Activated T-helper 17 cell treated with anti-CD3 and anti-CD28 coated beads, Interleukin-2, amount 50 U/mL, for 72 hours (primary cell): ENCODE measurements at regions not wholly inside any gene's neighbourhood (a gene's known extent, or its start where the extent isn't known, plus 50 kb on each side); places are given as distances from the start of the nearest gene placed in this dataset.
"Not testable (repeated sequence)": the region's sequence is repeated elsewhere in the genome, so short reads cannot be mapped to it uniquely, and the experiment has no call there.

Experiments
- ATAC-seq: fragments of 150-1000 bp; cut with Tn5 transposase; replicated peaks from 2 replicates; pipeline ENCODE4 v1.10.0; 2021; ENCODE audit warnings: mild to moderate bottlenecking, moderate library complexity
- H3K27ac Mint-ChIP-seq: one replicate; pipeline ENCODE4 v1.8.0; 2022; ENCODE audit warnings: mixed read lengths
- H3K27me3 Mint-ChIP-seq: one replicate; pipeline ENCODE4 v1.8.0; 2022; ENCODE audit warnings: mixed read lengths
- H3K36me3 Mint-ChIP-seq: one replicate; pipeline ENCODE4 v1.8.0; 2022; ENCODE audit warnings: low read depth, mild to moderate bottlenecking, mixed read lengths
- H3K4me1 Mint-ChIP-seq: one replicate; pipeline ENCODE4 v1.8.0; 2022; ENCODE audit warnings: mixed read lengths
- H3K4me3 Mint-ChIP-seq: one replicate; pipeline ENCODE4 v1.8.0; 2022; ENCODE audit warnings: mild to moderate bottlenecking, mixed read lengths
- H3K9me3 Mint-ChIP-seq: one replicate; pipeline ENCODE4 v1.8.0; 2022; ENCODE audit warnings: mixed read lengths

DNA sequence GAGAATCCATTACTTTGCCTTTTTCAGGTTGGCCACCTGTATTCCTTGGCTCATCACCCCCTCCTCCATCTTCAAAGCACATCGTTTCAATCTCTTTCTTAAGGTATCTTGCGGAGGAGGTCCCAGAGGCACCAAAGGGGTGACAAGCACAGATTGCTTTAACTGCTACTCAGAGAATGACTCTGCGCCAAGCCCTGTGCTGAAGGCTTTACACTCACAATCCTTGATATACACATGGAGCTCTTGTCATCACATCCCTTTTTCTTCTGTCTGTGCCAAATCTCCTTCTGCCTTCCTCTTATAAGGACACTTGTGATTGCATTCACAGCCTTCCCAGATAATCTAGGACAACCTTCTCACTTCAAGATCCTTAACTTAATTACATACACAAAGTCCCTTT lies 134.7 kb upstream of the MAMLD1 start:
- peaks cover 9% of the 10 kb centered on the region for H3K27me3 Mint-ChIP-seq
- no peak overlapping the region for H3K4me3 Mint-ChIP-seq
- H3K36me3 Mint-ChIP-seq, result no peaks in the 10 kb centered on the region
- H3K9me3 Mint-ChIP-seq, result no peaks in the 10 kb centered on the region
- ATAC-seq, result no peak
- H3K4me1 Mint-ChIP-seq, result no peaks in the 10 kb centered on the region
- H3K27ac Mint-ChIP-seq, result no peak overlapping the region

DNA sequence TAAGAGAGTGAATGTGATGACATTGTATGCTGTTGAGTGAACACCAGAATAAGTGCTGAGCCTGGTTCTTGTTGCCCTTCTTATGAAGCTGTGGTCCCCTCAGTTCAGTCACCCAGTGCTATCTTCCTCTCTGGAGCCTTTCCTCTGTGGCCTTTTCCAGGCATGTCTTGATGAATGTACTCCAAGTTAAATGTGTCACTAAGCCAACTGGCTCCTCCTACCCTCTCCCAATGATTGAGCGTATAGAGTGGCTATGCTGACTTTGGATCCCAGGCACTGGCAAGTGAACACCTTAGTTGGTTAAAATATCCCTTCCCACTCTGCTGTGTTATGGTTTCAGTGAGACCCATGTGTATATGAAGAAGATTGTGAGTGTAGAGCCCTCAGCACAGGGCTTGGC lies 134.1 kb upstream of the MAMLD1 start:
- Mint-ChIP-seq H3K4me3 (no peak overlapping the region), H3K4me1 (no peaks in the 10 kb centered on the region), H3K27me3 (peaks cover 9% of the 10 kb centered on the region), H3K9me3 (no peaks in the 10 kb centered on the region), H3K27ac (no peak overlapping the region), H3K36me3 (no peaks in the 10 kb centered on the region)
- no peak for ATAC-seq

- no peaks in the 10 kb centered on the region for H3K36me3 Mint-ChIP-seq
- no peak for ATAC-seq
- no peaks in the 10 kb centered on the region for H3K4me1 Mint-ChIP-seq
- no peak overlapping the region for H3K27ac Mint-ChIP-seq
- H3K9me3 Mint-ChIP-seq, result no peaks in the 10 kb centered on the region
- H3K4me3 Mint-ChIP-seq, result no peak overlapping the region
- peaks cover 9% of the 10 kb centered on the region for H3K27me3 Mint-ChIP-seq
These were observed 133.6 kb upstream of the MAMLD1 start for GRCh38 chrX:150229481-150229880.

DNA sequence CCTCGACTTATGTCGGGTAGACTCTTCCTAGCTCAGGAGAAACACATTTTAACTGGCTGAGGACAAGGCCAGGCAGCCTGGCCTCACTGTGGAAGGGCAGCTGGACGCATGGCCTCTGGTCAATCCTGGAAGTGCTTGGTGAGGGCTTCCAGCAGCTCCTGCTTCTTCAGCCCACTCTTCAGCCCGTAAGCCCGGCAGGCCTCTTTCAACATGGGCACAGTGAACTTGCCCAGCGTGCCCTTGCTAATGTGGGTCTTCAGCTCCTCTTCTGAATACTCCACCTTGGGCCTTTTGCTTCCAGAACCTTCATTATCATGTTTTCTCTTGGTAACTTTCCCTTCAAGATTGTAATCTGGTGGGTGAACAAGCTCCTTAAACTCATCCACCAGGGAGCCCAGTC lies 132.2 kb upstream of the MAMLD1 start:
- not testable (repeated sequence) for H3K27me3 Mint-ChIP-seq, H3K36me3 Mint-ChIP-seq, H3K9me3 Mint-ChIP-seq, H3K4me1 Mint-ChIP-seq, ATAC-seq, H3K27ac Mint-ChIP-seq, H3K4me3 Mint-ChIP-seq

- H3K4me1 Mint-ChIP-seq, ATAC-seq, H3K36me3 Mint-ChIP-seq, H3K27me3 Mint-ChIP-seq, H3K9me3 Mint-ChIP-seq, H3K27ac Mint-ChIP-seq, H3K4me3 Mint-ChIP-seq: not testable (repeated sequence)
These were observed 131.7 kb upstream of the MAMLD1 start for GRCh38 chrX:150231368-150231767.

DNA sequence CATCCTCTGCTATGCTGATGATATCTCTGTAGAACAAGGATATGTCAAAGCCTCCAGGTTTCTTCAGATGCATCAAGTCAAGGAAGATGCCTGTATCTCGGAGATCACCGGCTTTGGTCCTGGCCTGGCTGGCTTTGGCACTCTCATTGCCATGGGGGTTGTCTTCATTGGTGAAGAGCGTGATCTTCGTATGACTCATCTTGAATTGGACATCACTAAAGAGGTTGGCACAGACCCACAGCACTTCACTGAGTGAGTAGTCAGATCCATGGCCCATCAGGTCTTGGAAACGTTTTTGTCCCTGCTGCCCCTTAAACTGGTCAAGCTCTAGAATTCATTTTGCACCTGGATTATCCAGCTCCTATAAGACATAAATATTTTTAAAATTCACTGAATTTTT lies 130.9 kb upstream of the MAMLD1 start:
- H3K27ac Mint-ChIP-seq, ATAC-seq, H3K36me3 Mint-ChIP-seq: not testable (repeated sequence)

GRCh38 chrX:150234126-150234525 lies 129.0 kb upstream of the MAMLD1 start:
- H3K9me3 Mint-ChIP-seq, result no peaks in the 10 kb centered on the region
- no peak for ATAC-seq
- no peak overlapping the region for H3K27ac Mint-ChIP-seq
- no peak overlapping the region for H3K4me3 Mint-ChIP-seq
- H3K4me1 Mint-ChIP-seq, result no peaks in the 10 kb centered on the region
- H3K36me3 Mint-ChIP-seq, result no peaks in the 10 kb centered on the region
- H3K27me3 Mint-ChIP-seq, result no peaks in the 10 kb centered on the region

More for the DNA sequence above, 130.9 kb upstream of the MAMLD1 start:
- not testable (repeated sequence) for H3K4me3 Mint-ChIP-seq, H3K4me1 Mint-ChIP-seq, H3K27me3 Mint-ChIP-seq, H3K9me3 Mint-ChIP-seq

DNA sequence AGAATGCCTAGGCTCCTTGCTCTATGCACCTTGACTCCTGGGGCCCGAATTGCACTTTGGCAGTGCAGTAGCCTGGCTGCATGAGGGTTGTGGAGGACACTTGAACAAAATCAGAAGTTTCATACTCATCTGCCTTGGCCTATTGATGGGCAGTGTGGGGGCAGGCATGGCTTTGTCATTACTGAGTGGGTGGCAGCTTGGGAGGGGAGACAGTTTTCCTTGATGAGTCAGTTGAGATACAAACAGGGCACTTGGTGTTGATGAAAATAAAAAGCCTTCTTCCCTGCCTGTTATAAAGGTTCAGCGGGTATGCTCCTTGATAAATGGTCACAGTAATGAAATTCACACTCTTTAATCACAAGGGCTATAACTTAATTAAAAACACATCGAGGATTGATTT lies 126.8 kb upstream of the MAMLD1 start:
- H3K27me3 Mint-ChIP-seq, result no peaks in the 10 kb centered on the region
- H3K4me3 Mint-ChIP-seq, result no peak overlapping the region
- H3K4me1 Mint-ChIP-seq, result no peaks in the 10 kb centered on the region
- H3K36me3 Mint-ChIP-seq, result no peaks in the 10 kb centered on the region
- no peak overlapping the region for H3K27ac Mint-ChIP-seq
- no peaks in the 10 kb centered on the region for H3K9me3 Mint-ChIP-seq
- no peak for ATAC-seq

DNA sequence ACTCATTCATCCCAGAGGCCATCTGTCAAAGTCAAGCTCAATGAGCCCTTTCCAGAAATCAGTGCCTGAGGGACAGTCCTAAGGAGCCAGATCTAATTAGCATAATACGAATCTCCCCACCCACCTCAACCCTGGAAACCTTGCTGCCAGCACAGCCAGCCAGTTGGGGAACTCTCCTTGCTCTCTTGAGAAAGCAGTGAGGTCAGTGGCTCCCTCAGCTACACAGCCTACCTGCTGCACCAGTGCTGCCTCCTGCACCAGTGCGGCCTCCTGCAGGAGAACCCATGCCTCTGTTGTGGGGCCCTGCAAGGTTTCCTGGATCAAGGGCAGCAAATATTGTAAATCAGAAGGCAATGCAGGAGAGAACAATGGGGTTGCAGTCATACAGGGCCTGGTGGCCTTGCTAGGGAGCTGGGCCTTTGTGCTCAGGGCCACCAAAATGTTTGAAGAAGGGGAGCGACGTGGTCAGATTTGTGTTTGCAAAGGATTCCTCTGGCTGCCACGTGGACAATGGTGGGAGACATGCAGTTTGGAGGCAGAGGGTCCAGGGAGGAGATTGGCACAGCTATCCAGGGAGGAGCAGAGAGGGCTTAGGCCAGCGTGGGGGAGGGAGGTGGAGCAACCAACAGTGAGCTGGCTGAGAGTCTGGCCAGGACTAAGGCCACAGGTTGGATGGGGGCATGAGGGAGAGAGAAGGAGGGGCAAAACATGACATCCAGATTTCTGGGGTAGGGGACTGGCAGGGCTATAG lies 124.3 kb upstream of the MAMLD1 start:
- Mint-ChIP-seq H3K4me3 (no peak overlapping the region), H3K36me3 (no peaks in the 10 kb centered on the region), H3K4me1 (no peaks in the 10 kb centered on the region), H3K9me3 (no peaks in the 10 kb centered on the region), H3K27me3 (no peaks in the 10 kb centered on the region), H3K27ac (no peak overlapping the region)
- ATAC-seq, result no peak

- ATAC-seq, result no peak
- Mint-ChIP-seq H3K36me3 (no peaks in the 10 kb centered on the region), H3K9me3 (no peaks in the 10 kb centered on the region), H3K27ac (no peak overlapping the region), H3K27me3 (no peaks in the 10 kb centered on the region), H3K4me3 (no peak overlapping the region), H3K4me1 (no peaks in the 10 kb centered on the region)
These were observed 123.0 kb upstream of the MAMLD1 start for GRCh38 chrX:150239946-150240642.

- Mint-ChIP-seq H3K4me3 (no peak overlapping the region), H3K27me3 (no peaks in the 10 kb centered on the region), H3K4me1 (no peaks in the 10 kb centered on the region), H3K36me3 (no peaks in the 10 kb centered on the region), H3K9me3 (no peaks in the 10 kb centered on the region), H3K27ac (no peak overlapping the region)
- no peak for ATAC-seq
These were observed 122.5 kb upstream of the MAMLD1 start for GRCh38 chrX:150240643-150240970.

- H3K9me3 Mint-ChIP-seq, result no peaks in the 10 kb centered on the region
- peaks cover 4% of the 10 kb centered on the region for H3K4me1 Mint-ChIP-seq
- H3K27ac Mint-ChIP-seq, result no peak overlapping the region
- H3K36me3 Mint-ChIP-seq, result no peaks in the 10 kb centered on the region
- H3K27me3 Mint-ChIP-seq, result no peaks in the 10 kb centered on the region
- ATAC-seq, result no peak
- H3K4me3 Mint-ChIP-seq, result no peak overlapping the region
These were observed 109.0 kb upstream of the MAMLD1 start for GRCh38 chrX:150253959-150254620.

DNA sequence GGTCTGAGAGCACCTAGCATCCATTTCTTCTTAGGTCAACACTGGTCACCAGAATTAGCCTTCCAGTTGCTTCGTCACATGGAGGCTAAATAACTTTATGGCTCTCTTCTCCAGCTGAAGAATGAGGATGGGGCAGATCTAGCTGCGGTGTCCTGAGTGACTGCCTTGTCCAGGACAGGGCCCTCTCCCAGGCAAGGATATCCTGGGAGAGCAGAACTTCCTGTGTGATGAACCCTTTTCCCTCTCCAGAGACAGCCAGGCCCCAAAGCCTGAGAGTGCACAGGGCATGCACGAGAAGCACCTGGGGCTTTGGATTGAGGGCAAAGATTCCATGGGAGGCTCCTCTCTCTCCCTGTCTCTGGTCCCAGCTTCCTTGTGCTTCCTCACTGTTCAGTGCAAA lies 108.2 kb upstream of the MAMLD1 start:
- Mint-ChIP-seq H3K36me3 (no peaks in the 10 kb centered on the region), H3K4me1 (peaks cover 4% of the 10 kb centered on the region), H3K27me3 (no peaks in the 10 kb centered on the region), H3K27ac (no peak overlapping the region), H3K9me3 (no peaks in the 10 kb centered on the region), H3K4me3 (no peak overlapping the region)
- ATAC-seq, result no peak

DNA sequence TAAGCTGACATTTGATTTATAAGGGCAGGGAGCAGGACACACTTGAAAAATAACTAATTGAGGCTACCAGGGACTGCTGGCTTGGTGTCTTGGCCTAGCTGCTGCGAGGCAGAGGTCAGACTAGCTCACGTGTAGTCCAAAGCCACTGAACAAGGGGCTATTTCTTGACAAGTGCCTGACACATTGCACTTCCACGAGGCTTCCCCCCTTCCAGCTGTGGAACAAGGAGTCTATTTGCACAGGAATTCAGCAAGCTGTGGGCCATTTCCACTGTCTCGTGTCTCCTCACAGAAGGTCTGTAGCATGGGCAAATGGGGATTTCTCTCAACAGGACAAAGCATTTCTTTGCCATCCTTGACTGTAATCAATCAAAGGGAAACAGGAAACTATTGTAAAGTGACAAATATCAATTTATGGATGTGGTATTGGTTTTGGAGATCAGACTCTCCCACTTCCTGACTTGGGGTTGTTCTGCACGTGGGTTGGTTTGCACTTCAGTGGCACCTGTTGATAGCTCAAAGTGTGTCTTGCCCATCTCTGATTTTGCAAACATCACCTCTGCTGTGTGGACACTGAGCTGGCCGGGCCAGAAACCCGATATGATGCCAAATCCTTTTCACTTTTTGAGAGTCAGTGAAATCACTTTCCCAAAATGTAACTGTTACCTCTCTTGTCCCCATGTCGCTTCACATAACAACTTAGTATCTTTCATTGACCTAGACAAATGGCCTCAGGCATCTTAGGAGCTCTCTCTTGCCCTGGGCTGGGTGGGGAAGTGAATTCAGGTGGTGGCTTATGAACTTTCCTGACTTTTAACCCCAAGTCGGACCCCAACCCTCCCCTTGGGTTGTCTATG lies 107.4 kb upstream of the MAMLD1 start:
- peaks cover 4% of the 10 kb centered on the region for H3K4me1 Mint-ChIP-seq
- no peak for ATAC-seq
- H3K36me3 Mint-ChIP-seq, result no peaks in the 10 kb centered on the region
- H3K9me3 Mint-ChIP-seq, result no peaks in the 10 kb centered on the region
- no peak overlapping the region for H3K27ac Mint-ChIP-seq
- no peak overlapping the region for H3K4me3 Mint-ChIP-seq
- H3K27me3 Mint-ChIP-seq, result no peaks in the 10 kb centered on the region
